CD14-positive monocyte (primary cell): ENCODE measurements at regions not wholly inside any gene's neighbourhood (a gene's known extent, or its start where the extent isn't known, plus 50 kb on each side); places are given as distances from the start of the nearest gene placed in this dataset.

Source experiments
- DNase-seq, 3 donors: peaks; one replicate each; pipeline ENCODE4 v3.0.0-alpha.2; 2011 to 2022
- H2AFZ ChIP-seq: 2 replicates; pipeline ENCODE4 v1.6.0; 2012; ENCODE audit warnings: mild to moderate bottlenecking, low read depth, low read length, inconsistent platforms; ENCODE audit not compliant: insufficient read depth, poor library complexity, severe bottlenecking
- H3K27ac ChIP-seq, 2 donors: 1 replicate in 1 of 2; 2 replicates in 1 of 2; pipeline ENCODE4 v1.5.1; 2012 to 2013; ENCODE audit warnings: low read length in 2 of 2, control low read depth in 1 of 2, inconsistent platforms in 1 of 2, low read depth in 1 of 2, mild to moderate bottlenecking in 1 of 2
- H3K27me3 ChIP-seq, 2 donors: one replicate each; pipeline versions ENCODE4 v1.6.0 to v1.6.1; 2011 to 2013; ENCODE audit warnings: low read length in 2 of 2; ENCODE audit not compliant: control insufficient read depth in 2 of 2, insufficient read depth in 2 of 2
- H3K36me3 ChIP-seq, 2 donors: replicated peaks in 1 of 2; 1 replicate in 1 of 2; 2 replicates in 1 of 2; pipeline versions ENCODE4 v1.5.1 to v1.6.1; 2012 to 2013; ENCODE audit warnings: low read length in 2 of 2, control low read depth in 1 of 2, inconsistent platforms in 1 of 2, mild to moderate bottlenecking in 1 of 2; ENCODE audit not compliant: insufficient read depth in 2 of 2, control insufficient read depth in 1 of 2
- H3K4me1 ChIP-seq, 2 donors: 1 replicate in 1 of 2; 2 replicates in 1 of 2; pipeline versions ENCODE4 v1.5.1 to v1.6.1; 2012 to 2013; ENCODE audit warnings: low read length in 2 of 2, control low read depth in 1 of 2, inconsistent platforms in 1 of 2, mild to moderate bottlenecking in 1 of 2, moderate library complexity in 1 of 2; ENCODE audit not compliant: insufficient read depth in 2 of 2, control insufficient read depth in 1 of 2
- H3K4me2 ChIP-seq: replicated peaks from 2 replicates; pipeline ENCODE3; 2012; ENCODE audit warnings: low read length, moderate library complexity, mild to moderate bottlenecking; ENCODE audit not compliant: poor library complexity, severe bottlenecking; ENCODE audit errors: extremely low read depth
- H3K4me3 ChIP-seq, 3 experiments: fragments of 200-600 bp in 1 of 3; sonication (generic) in 1 of 3; replicated peaks in 1 of 3; 1 replicate in 2 of 3; 2 replicates in 1 of 3; pipeline ENCODE4 v1.5.1; 2011 to 2013; ENCODE audit warnings: low read length in 3 of 3, mild to moderate bottlenecking in 3 of 3, control low read depth in 2 of 3, low read depth in 2 of 3, inconsistent platforms in 1 of 3, moderate library complexity in 1 of 3
- H3K79me2 ChIP-seq: 2 replicates; pipeline ENCODE4 v1.6.0; 2012; ENCODE audit warnings: mild to moderate bottlenecking, control low read depth, inconsistent platforms, low read length, moderate library complexity; ENCODE audit not compliant: insufficient read depth
- H3K9ac ChIP-seq: 2 replicates; pipeline ENCODE4 v1.6.0; 2017; ENCODE audit warnings: low read length, mild to moderate bottlenecking; ENCODE audit not compliant: insufficient read depth, poor library complexity, severe bottlenecking
- H3K9me3 ChIP-seq, 2 donors: replicated peaks in 1 of 2; 1 replicate in 1 of 2; 2 replicates in 1 of 2; pipeline versions ENCODE4 v1.5.1 to v1.6.1; 2012 to 2013; ENCODE audit warnings: low read length in 2 of 2, control low read depth in 1 of 2; ENCODE audit not compliant: control insufficient read depth in 1 of 2, insufficient read depth in 1 of 2
- H4K20me1 ChIP-seq: 2 replicates; pipeline ENCODE4 v1.6.0; 2012; ENCODE audit warnings: mild to moderate bottlenecking, low read length, control low read depth, moderate library complexity; ENCODE audit not compliant: insufficient read depth
- H3K27ac Mint-ChIP-seq, 7 donors: one replicate each; pipeline ENCODE4 v1.8.0; 2020; ENCODE audit warnings: mild to moderate bottlenecking in 7 of 7, mixed read lengths in 7 of 7, moderate library complexity in 6 of 7, inconsistent platforms in 2 of 7
- H3K27me3 Mint-ChIP-seq, 3 donors: one replicate each; pipeline ENCODE4 v1.8.0; 2021 to 2022; ENCODE audit warnings: low read depth in 3 of 3, mild to moderate bottlenecking in 3 of 3, mixed read lengths in 3 of 3, moderate library complexity in 3 of 3, inconsistent platforms in 1 of 3
- H3K36me3 Mint-ChIP-seq, 2 donors: one replicate each; pipeline ENCODE4 v1.8.0; 2020; ENCODE audit warnings: mixed read lengths in 2 of 2, inconsistent platforms in 1 of 2, mild to moderate bottlenecking in 1 of 2
- H3K4me1 Mint-ChIP-seq: one replicate; pipeline ENCODE4 v1.8.0; 2020; ENCODE audit warnings: mild to moderate bottlenecking, mixed read lengths
- H3K4me3 Mint-ChIP-seq, 2 donors: one replicate each; pipeline ENCODE4 v1.8.0; 2020; ENCODE audit warnings: mild to moderate bottlenecking in 2 of 2, mixed read lengths in 2 of 2, moderate library complexity in 1 of 2
- H3K9me3 Mint-ChIP-seq, 7 donors: one replicate each; pipeline ENCODE4 v1.8.0; 2020 to 2022; ENCODE audit warnings: mixed read lengths in 7 of 7, mild to moderate bottlenecking in 6 of 7, moderate library complexity in 6 of 7, inconsistent platforms in 2 of 7
- CTCF ChIP-seq: fragments of 200-600 bp; IDR thresholded peaks from one replicate; pipeline ENCODE4 v1.8.0; 2022; ENCODE audit warnings: antibody characterized with exemption, mild to moderate bottlenecking
- WGBS: methylation state at CpG from one replicate; pipeline ENCODE4 v1.1.5; 2013; ENCODE audit warnings: missing lambda C conversion rate; ENCODE audit not compliant: insufficient coverage; 5-methylcytosine and 5-hydroxymethylcytosine counted together
- intact Hi-C, 2 donors: fragments of 100-400 bp; cut with micrococcal nuclease; formaldehyde crosslinking; loops; one replicate each; pipeline versions ENCODE4 v1.15.0 to v1.15.1; 2023

- Histone ChIP-seq H3K9ac (no peak overlapping the region), H4K20me1 (no peaks in the 10 kb centered on the region), H3K9me3 (no peaks in the 10 kb centered on the region), H3K4me3 (no peak overlapping the region), H3K36me3 (no peaks in the 10 kb centered on the region), H3K79me2 (no peaks in the 10 kb centered on the region), H3K27me3 (no peaks in the 10 kb centered on the region), H3K4me1 (no peaks in the 10 kb centered on the region), H3K27ac (no peak overlapping the region), H3K4me2 (no peak overlapping the region), H2AFZ (no peak overlapping the region)
- Mint-ChIP-seq H3K9me3 (peaks cover 0 to 3% (median 2%) of the 10 kb centered on the region in 7 donors), H3K36me3 (no peaks in the 10 kb centered on the region), H3K4me1 (no peaks in the 10 kb centered on the region), H3K27ac (no peak overlapping the region), H3K27me3 (peaks cover 0 to 2% (median 0%) of the 10 kb centered on the region in 3 donors), H3K4me3 (no peak overlapping the region)
- DNase-seq: no peak
- intact Hi-C loops: no loop called here
- TF ChIP-seq CTCF: no peak
- 93% methylated on average over 2 of the region's 5 CpGs for WGBS
Observed at GRCh38 chr6:153328194-153328593, 197.1 kb upstream of the RGS17 start.

- no peak for TF ChIP-seq CTCF
- Mint-ChIP-seq H3K4me1 (no peaks in the 10 kb centered on the region), H3K4me3 (no peak overlapping the region), H3K36me3 (no peaks in the 10 kb centered on the region), H3K27ac (no peak overlapping the region), H3K27me3 (peaks cover 0 to 4% (median 0%) of the 10 kb centered on the region in 3 donors), H3K9me3 (peaks cover 0 to 2% (median 0%) of the 10 kb centered on the region in 7 donors)
- H4K20me1 ChIP-seq: no peaks in the 10 kb centered on the region
- no peaks in the 10 kb centered on the region for H3K4me1 ChIP-seq
- no peaks in the 10 kb centered on the region for H3K36me3 ChIP-seq
- H3K9me3 ChIP-seq: no peaks in the 10 kb centered on the region
- intact Hi-C loops: no loop called here
- no peak overlapping the region for H3K4me2 ChIP-seq
- H2AFZ ChIP-seq: no peak overlapping the region
- no peak overlapping the region for H3K27ac ChIP-seq
- DNase-seq: no peak
- no peak overlapping the region for H3K9ac ChIP-seq
- H3K79me2 ChIP-seq: no peaks in the 10 kb centered on the region
- H3K27me3 ChIP-seq: no peaks in the 10 kb centered on the region
- no CpG with 5 or more reads among the region's 1 CpG for WGBS
- no peak overlapping the region for H3K4me3 ChIP-seq
Observed at GRCh38 chr6:153325661-153326060, 194.6 kb upstream of the RGS17 start.
